GM18868 (cell line): ENCODE measurements at regions not wholly inside any gene's neighbourhood (a gene's known extent, or its start where the extent isn't known, plus 50 kb on each side); places are given as distances from the start of the nearest gene placed in this dataset.

Experiments used
- ATAC-seq: cut with Tn5 transposase; IDR thresholded peaks from one replicate; pipeline ENCODE4 v1.9.1; 2021; ENCODE audit warnings: mild to moderate bottlenecking, moderate library complexity; ENCODE audit not compliant: unreplicated experiment

DNA sequence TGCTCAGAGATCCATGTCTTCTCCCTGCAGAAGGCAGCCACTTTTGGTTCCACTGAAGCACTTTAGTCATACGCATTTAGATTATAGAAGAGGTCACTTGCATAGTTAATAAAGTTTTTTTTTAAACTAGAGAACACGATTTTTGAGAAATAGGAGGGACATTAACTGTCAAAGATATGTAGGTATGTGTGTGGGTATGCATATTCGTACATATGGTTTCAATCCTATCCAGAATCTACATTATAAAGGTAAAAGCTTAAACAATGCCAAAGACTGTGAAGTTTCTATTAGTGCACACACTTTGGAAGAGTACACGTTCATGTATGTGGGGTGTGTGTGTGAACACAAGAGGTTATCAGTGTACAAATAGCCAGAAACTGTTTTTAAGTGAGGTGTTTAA is 103.2 kb downstream of the BTBD3 start:
- ATAC-seq: no peak

DNA sequence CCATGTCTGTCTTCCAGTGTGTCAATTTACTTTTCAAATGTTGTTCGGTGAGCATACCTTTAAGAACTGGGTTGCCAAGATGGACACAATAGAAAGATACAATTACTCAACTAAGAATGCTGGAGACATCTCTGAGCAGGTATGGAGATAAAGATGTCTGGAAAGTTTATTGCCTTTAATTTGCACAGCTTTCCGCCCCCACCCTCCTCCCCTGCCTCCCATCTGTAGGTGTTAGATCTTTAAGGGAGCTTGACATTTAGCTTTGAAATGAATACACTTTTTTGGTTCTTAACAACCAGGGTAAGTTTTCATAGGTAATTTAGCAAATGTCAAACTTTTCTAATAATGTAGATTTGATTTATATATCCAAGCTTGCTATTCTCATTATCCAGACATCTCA is 104.4 kb downstream of the BTBD3 start:
- no peak for ATAC-seq

DNA sequence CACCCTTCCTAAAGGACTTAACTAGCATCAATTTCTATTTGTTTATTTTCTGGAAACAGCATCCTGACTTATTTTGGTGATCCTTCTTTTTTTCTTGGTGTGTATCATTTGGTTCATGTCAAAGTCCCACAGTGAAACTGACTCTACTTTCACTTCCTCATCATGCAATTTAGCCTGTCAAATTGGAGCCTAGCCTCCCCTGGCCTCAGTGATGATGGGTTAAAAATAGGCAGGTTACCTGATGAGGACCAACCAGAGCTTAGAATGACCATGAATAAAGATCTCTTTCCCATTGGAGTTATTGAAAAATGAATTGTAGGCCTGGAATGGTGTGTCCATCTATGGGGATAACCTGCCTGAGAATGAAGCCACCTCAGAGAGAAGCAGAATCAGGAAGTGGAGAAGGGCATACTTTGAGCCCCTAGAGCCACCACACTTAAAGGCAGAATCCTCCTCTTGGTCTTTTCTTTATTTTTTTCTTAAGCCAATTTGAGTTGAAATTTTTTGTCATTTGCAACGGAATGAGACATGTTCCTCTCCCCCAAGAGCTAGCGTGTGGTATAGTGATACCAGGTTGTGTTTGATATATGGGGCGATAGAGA is 105.6 kb downstream of the BTBD3 start:
- ATAC-seq: peak; percentile 94

DNA sequence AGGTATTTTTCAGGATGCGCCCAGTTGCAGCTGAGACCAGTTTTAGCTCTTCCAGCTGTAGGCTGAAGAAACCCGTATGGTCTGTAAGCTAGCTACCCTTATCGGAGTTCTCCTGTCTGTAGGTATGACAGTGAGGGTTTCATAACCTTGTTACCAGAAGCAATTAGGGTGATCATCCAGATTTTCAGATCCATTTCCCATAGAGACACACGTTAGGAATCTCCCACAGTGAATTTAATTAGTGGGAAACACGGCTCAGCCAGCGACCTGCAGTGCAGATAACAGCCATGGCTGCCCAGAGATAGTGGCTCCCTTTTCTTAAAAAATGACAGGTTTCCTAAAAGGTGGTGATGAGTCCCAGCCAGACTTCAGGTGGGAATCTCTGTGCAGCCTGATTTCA is 111.1 kb downstream of the BTBD3 start:
- ATAC-seq: no peak

DNA sequence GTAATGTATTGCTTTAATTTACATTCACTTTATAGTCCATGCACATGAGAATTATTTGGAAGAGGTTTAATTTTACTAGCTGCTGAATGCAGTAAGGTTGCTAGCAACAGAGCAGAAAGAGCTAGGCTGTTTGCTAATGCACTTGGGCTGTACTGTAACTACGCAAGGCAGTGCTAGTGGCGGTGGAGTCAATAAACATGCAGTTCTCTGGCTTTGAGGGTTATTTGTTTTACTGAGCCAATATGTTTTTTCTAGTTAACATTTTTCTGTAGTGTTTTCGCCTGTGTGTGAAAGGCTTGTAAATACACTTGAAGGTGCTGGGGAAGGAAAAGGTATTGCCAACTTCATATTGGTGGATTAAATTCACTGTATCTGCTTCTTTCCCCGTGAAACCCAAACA is 112.8 kb downstream of the BTBD3 start:
- ATAC-seq: no peak

DNA sequence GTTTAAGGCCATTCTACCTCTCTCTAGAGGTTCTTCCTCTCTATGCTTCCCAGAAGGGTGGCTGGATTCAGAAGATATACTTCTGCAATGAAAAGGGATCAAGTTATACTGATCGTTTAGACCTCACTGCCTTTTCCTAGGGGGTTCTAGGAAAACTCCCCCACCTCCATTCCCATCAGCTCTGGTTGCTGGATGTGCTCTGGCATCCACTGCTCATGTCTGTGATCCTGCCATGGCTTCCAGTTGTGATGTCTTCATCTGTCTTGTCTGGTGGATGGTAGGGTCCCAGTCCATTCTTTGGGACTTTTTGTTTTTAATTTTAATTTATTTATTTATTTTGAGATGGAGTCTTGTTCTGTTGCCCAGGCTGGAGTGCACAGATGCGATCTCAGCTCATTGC is 118.4 kb downstream of the BTBD3 start:
- ATAC-seq: no peak

DNA sequence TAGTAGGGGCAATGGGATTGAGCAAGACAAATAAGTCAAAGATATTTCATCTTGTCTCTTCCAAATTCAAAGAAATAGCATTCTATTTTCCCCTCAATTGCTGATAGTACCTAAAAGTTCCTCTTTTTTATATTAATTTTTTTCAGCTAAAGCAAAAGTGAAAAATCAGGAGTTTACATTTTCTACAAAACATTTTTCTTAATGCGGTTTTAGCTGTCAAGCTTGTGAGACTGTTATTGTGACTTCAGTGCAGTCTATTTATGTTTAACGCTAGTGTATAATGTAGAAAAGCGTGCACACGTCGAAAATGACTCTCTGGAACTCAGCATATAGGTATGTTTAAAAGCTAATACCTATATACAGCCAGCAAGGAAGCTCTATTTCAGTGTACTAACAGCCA is 119.8 kb downstream of the BTBD3 start:
- no peak for ATAC-seq

DNA sequence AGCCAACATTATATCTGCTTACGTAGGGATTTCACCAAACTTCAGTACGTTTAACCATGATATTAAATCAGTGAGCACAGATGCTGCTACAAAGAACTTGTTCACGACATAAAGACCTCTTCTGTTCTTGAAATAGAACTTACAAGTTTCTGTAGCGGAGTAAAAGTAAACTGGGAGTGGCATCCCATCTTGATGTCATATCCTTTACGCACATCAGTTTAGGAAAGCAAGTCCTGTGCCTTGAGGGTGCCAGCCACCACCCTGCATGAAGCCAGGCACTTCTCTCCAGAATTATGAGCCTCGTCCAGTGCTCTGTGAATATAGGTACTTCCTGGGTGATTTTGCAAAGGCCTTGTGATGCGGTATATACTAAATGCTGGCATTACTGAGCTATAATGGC is 122.6 kb downstream of the BTBD3 start:
- ATAC-seq: no peak

DNA sequence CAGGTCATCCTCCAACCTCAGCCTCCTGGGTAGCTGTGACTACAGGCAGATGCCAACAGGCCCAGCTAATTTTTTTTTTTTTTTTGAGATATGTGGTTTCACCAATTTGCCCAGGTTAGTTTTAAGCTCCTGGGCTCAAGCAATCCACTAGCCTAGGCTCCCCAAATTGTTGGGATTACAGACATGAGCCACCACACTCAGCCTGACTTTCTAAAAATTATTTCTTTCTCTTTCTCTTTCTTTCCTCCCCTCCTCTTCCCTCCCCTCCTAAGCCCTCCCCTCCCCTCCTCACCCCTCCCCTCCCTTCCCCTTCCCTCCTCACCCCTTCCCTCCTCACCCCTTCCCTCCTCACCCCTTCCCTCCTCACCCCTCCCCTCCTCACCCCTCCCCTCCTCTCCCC is 127.3 kb downstream of the BTBD3 start:
- ATAC-seq: no peak

DNA sequence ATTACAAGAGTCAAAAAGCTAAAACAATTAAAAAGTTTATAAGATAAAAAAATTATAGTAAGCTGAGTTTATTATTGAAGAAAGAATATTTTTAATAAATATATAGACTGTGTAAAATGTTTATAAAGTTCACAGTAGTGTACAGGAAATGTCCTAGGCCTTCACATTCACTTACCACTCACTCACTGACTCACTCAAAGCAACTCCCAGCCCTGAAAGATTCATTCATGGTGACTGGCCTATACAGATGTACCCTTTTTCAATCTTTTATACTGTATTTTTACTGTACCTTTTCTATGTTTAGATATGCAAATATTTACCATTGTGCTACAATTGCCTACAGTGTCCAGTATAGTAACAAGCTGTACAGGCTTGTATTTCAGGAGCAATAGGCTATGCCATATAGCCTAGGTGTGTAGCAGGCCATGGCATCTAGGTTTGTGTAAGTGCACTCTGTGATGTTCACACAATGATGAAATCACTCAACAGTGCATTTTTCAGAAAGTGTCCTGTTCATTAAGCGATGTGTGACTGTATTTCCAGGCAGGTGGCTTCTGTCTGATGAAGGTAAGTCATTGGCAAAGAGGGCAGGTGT is 130.2 kb downstream of the BTBD3 start:
- ATAC-seq: no peak

DNA sequence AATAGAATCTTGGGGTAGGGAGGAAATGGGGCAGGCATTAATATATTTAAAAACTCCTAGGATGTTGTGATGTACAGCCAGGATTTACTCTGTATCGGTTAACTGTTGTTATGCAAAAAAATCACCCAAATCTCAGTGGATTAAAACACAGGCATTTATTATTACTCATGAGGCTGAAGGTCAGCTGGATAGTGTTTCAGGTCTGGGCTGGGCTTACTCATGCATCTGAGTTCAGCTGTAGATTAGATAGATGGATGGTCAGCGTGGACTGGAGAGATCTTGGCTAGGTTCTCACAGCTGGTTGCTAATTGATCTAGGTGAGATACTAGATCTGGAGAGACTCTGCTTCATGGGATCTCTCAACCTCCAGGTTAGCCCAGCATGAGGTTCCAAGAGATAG is 131.4 kb downstream of the BTBD3 start:
- no peak for ATAC-seq

DNA sequence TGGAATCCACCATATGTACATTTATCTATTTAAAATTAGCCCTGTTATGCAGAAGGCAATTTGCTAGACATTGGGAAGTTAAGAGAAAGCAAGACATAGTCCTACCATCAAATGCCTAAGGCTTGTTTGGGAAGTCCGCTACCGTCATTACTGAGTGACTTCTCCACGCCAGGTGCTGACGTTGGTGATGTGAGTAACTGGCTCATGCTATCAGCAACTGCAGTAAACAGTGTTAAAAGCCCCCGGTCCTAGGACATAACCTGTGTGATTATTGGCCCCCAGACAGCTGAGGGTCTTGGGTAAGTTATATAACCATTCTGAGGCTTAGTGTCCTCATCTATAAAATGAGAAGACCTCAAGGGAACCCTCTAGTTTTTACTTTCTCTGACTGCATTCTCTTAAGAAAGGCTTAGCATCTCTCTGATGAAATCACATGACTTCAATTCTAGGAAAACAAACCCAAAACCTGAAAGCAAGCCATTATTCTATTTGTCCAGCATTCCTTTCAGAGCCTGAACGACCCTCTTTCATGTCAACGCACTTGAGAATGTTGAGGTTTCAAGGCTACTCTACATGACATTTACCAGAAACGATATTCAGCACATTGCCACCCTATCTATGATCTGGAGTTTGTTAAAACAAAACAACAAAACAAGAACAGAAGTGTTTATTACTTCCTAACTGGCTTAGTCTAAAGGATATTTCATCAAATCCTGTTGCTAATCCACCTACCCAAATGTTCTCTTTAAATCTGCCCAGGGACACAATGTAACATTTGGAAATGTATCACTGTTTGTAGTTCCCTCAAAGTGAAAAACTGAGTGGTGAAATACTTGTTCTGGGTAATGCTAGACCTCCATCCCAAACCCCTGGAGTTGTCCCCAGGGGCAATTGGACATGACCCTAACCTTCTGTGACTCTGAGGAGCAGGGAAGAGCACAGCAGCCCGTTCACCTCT is 133.8 kb downstream of the BTBD3 start:
- no peak for ATAC-seq

DNA sequence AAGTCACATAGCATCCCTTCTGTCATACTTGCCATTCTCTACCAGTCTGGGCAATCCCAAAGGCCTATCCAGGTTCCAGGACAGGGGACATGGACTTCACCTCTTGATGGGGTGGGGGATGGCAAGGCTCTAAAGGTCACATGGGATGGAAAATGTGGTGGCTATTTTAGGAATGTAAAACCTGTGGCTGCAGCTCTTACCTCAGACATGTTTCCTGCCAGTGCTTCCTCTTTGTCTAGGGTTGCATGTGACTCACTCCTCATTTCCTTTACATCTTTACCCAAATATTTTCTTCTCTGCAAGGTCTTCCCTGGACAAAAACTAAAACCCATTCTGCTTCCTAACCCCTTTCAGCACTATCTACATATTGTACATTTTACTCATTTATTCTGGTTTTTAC is 135.7 kb downstream of the BTBD3 start:
- ATAC-seq: no peak

DNA sequence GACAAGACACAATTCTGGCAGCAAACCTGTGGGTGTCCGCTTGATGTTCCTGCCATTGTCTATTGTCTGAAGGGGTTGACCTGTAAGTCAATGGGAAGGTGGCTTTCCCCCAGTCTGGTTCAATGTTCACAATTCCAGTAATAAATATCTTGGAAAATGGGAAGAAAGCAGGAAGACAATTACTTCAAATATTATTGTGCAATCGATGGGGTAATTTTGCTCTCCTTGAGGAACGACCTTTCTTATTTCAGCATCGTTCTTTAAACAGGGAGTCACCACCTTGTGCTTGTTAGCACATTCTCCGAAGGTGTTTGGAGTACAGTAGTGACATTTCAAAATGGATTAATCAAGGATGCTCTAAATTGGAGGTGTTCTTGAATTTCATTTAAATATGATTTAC is 136.9 kb downstream of the BTBD3 start:
- no peak for ATAC-seq

DNA sequence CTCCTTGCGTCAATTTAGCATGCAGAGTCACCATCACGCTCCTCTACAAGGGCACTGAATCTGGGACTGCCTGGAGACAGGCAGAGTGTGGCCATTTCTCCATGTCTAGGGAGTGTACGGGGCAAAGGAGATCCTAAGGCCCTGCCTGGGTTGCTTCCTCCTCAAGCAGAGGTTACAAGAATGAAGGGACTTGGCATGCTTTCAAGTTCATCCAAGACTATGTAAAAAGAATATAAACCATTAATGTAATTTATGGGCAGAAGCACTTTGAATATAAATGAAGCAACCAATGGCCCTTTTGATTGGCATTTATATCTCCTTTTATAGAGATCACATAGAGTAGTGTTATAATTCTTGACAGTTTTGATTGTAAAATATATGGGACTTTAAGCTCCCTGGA is 137.5 kb downstream of the BTBD3 start:
- no peak for ATAC-seq

DNA sequence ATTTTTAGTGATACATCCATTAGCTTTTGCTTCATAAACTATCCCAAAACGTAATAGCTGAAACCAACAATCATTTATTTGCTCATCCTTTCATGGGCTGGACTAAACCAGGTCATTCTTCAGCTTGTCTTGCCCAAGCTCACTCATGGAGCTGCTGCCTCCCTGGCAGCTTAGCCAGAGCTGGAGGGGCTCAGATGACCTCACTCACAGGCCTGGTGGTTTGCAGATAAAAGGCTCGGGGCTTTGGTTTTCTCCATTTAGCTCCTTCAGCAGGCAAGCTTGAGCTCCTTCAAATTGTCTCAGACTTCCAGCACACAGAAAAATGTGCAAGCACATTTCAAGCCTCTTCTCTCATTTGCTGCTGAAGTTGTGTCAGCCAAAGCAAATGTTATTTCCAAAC is 139.1 kb downstream of the BTBD3 start:
- ATAC-seq: no peak

DNA sequence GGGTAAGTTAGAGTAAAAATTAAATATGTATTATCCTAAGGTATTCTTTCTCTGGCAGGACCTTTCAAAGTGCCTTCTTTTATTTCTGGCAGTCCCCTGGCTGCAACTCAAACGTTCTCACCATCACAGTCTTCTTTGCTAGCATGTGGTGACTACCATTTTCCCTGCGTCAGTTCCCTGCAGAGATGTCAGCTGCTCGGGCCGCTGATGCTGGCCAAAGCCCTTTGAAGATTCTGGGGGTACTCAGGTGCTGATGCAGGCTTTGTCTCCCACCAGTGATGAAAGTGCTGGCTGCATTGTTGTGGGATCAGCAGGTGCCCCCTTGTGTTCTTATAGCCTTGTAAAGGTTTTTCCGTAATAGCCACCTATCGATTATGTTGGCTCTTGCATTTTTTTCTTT is 140.1 kb downstream of the BTBD3 start:
- ATAC-seq: no peak

DNA sequence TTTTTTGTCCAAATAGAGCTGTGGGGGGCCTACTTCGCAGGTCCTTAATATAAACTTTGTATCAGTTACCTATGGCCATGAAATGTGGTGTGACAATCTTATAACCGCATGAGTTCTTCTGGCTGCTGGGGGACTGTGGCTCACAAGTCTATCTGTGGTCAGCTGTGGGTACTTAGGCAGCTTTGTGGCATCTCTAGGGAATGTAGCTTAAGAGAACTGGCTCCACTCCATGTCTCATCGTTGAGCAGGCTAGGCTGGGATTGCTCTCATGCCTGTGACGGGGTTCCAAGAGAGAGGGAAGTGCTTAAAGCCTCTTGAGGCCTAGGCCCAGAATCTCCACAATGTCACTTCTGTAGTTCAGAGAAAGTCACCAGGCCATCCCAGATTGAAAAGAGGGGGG is 140.5 kb downstream of the BTBD3 start:
- no peak for ATAC-seq

DNA sequence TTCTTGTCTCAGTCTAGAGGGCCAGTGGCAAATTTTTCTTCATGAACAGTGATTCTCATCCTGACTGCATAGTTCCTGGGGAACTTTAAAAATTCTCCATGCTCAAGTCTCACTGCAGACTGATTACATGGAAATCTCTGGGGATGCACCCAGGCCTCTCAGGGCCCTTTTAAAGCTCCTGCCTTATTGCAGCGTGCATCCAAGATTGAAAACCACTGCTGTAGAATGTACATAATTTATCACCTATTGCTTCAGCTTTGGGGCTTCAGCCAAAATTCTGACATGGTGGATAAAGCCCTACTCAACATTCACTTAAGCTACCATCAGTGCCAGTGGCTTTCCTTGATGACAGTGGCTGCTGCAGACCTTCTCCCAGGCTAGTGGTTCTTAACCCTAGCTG is 143.8 kb downstream of the BTBD3 start:
- no peak for ATAC-seq

DNA sequence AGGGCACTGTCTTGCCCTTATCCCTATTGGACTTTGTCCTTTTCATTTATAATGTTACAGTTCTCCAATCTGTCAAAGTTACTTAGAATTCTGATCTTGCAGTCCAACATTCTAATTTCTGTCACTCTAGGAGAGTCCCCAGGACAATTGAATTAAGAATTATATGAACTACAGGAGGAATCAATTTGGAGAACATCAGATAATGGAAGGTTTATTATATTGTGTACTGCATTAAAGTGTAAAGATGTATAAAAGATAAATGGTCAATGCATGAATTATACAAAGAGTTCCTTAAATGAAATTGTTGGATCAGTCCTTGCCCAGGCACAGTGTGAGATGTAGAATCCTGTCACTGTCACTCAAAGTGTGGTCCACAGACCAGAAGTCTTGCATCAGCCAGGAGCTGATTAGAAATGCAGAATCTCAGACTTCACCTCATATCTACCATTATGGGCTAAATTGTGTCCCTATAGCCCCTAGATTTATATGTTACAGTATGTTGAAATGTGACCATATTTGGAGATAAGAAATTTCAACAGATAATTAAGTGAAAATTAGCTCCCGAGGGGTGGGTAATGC is 145.5 kb downstream of the BTBD3 start:
- no peak for ATAC-seq

DNA sequence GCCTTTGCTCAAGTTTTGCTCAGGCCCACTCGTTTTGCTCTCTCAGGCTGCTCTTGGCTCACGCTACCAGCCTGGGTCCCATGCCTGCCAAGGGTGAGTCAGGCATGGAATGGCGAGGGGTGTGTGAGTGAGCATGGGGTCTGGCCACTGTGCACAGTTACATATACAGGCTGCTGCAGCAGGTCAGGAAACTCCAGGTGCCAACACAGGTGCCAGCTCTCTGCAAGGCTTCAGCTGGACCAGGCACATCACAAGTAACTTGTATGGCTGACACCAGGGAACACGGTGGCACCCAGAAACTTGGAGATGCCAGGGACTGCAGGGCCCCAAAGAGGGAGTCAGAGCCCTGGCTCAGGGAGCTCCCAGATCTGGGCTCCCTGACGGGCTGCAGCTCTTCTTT is 146.8 kb downstream of the BTBD3 start:
- ATAC-seq: no peak

DNA sequence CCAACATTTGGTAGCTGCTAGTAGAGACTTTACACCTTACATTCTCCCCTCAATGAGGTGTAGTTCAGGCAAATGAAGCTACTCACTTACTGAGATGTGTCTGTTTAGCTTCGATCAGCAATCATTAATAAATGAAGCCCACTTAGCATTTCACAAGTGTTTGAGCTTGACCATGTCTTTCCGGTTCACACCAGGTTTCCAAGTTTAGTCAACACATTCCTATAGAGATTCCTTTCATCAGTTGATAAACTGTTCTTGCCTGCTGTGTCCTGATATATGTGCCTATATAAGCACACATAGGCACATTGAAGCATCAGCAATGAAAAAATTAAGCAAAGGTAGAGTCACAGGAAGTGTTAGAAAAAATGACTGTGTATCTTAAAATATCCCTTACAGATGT is 150.0 kb downstream of the BTBD3 start:
- ATAC-seq: no peak
